ENCODE measurements at regions not wholly inside any gene's neighbourhood (a gene's known extent, or its start where the extent isn't known, plus 50 kb on each side); places are given as distances from the start of the nearest gene placed in this dataset.

DNA sequence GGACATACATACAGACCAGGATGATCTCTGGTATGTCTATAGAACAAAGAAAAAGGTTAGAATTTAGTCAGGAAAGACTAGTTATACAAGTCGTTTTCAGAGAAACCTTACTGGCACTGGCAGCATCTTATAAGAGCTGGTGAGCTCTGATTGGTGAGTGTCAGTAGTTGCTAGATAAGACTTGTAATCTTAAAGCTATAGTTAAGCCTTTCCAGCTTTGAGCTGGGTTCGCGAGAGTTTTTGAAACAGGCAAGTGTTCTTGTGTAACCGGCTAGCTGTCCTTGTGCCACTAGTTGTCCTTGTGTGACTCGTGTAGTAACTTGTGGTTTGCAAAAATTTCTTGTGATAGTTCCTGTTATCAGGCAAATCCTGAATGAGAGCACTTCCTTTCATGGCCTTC is 740.9 kb downstream of the GALC start:
- DNase-seq (ENCODE audit: low read depth, low spot score) (no peak), ATAC-seq (no peak), FAIRE-seq (no peak)
- intact Hi-C loops (cut with micrococcal nuclease; ENCODE audit: unreplicated experiment), result no loop called here
- TF ChIP-seq, protein P1, sequence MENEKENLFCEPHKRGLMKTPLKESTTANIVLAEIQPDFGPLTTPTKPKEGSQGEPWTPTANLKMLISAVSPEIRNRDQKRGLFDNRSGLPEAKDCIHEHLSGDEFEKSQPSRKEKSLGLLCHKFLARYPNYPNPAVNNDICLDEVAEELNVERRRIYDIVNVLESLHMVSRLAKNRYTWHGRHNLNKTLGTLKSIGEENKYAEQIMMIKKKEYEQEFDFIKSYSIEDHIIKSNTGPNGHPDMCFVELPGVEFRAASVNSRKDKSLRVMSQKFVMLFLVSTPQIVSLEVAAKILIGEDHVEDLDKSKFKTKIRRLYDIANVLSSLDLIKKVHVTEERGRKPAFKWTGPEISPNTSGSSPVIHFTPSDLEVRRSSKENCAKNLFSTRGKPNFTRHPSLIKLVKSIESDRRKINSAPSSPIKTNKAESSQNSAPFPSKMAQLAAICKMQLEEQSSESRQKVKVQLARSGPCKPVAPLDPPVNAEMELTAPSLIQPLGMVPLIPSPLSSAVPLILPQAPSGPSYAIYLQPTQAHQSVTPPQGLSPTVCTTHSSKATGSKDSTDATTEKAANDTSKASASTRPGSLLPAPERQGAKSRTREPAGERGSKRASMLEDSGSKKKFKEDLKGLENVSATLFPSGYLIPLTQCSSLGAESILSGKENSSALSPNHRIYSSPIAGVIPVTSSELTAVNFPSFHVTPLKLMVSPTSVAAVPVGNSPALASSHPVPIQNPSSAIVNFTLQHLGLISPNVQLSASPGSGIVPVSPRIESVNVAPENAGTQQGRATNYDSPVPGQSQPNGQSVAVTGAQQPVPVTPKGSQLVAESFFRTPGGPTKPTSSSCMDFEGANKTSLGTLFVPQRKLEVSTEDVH (IDR thresholded peaks at IDR 0.05; ENCODE audit: low read depth, partially characterized antibody), result no peak
- TF ChIP-seq LARP7 (IDR thresholded peaks at IDR 0.05), result no peak
- no peak for TF ChIP-seq KAT2A (conservative IDR thresholded peaks at IDR 0.05; ENCODE audit: control insufficient read depth, low read depth, low read length)
- TF ChIP-seq RAD51 (IDR thresholded peaks at IDR 0.05), result no peak
- TF ChIP-seq ZNF384 (IDR thresholded peaks at IDR 0.05; ENCODE audit: borderline replicate concordance, low read depth, low read length), result no peak
- TF ChIP-seq ZBED1 (IDR thresholded peaks at IDR 0.05; ENCODE audit: borderline replicate concordance), result no peak
- TF ChIP-seq ZZZ3 (IDR thresholded peaks at IDR 0.05; ENCODE audit: control insufficient read depth, insufficient read length, low read depth), result no peak
- no peak for TF ChIP-seq CHD4 (IDR thresholded peaks at IDR 0.05)
- TF ChIP-seq BHLHE40 (IDR thresholded peaks at IDR 0.05; ENCODE audit: borderline replicate concordance in 1 of 2, low read depth in 2 of 2, low read length in 1 of 2), result no peak
- no peak for TF ChIP-seq IKZF1 (conservative IDR thresholded peaks at IDR 0.05)
- no peak for TF ChIP-seq ZNF622 (IDR thresholded peaks at IDR 0.05)
- TF ChIP-seq, protein P2, sequence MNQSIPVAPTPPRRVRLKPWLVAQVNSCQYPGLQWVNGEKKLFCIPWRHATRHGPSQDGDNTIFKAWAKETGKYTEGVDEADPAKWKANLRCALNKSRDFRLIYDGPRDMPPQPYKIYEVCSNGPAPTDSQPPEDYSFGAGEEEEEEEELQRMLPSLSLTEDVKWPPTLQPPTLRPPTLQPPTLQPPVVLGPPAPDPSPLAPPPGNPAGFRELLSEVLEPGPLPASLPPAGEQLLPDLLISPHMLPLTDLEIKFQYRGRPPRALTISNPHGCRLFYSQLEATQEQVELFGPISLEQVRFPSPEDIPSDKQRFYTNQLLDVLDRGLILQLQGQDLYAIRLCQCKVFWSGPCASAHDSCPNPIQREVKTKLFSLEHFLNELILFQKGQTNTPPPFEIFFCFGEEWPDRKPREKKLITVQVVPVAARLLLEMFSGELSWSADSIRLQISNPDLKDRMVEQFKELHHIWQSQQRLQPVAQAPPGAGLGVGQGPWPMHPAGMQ (IDR thresholded peaks at IDR 0.05; ENCODE audit: borderline replicate concordance), result no peak
- no peak for TF ChIP-seq NBN (IDR thresholded peaks at IDR 0.05)
- no peak for TF ChIP-seq SKIL (IDR thresholded peaks at IDR 0.05; ENCODE audit: low read depth, poor library complexity, severe bottlenecking)
- no peak for TF ChIP-seq ZNF274 (IDR thresholded peaks at IDR 0.05; ENCODE audit: insufficient read depth, insufficient read length)
- no peak for TF ChIP-seq BMI1 (IDR thresholded peaks at IDR 0.05; ENCODE audit: borderline replicate concordance)
- Histone ChIP-seq H3K36me3 (ENCODE audit: control insufficient read depth in 2 of 2, insufficient read depth in 2 of 2, low read length in 1 of 2) (no peaks in the 10 kb centered on the region), H3K27ac (ENCODE audit: control insufficient read depth, insufficient read depth) (no peak overlapping the region), H3K4me1 (ENCODE audit: control insufficient read depth, insufficient read depth, low read length) (no peaks in the 10 kb centered on the region), H3K79me2 (ENCODE audit: control insufficient read depth, insufficient read depth, low read length) (no peaks in the 10 kb centered on the region), H3K9ac (ENCODE audit: control insufficient read depth, insufficient read depth, low read length) (no peak overlapping the region), H4K20me1 (ENCODE audit: control insufficient read depth, insufficient read depth) (no peaks in the 10 kb centered on the region), H2AFZ (ENCODE audit: control insufficient read depth, low read depth, low read length) (no peak overlapping the region), H3K4me2 (ENCODE audit: control insufficient read depth, insufficient read depth) (no peak overlapping the region), H3K27me3 (replicated peaks in 1 of 2; ENCODE audit: control insufficient read depth in 2 of 2, insufficient read depth in 2 of 2, low read length in 1 of 2) (no peaks in the 10 kb centered on the region), H3K4me3 (no peak overlapping the region), H3K9me3 (replicated peaks; ENCODE audit: control insufficient read depth, insufficient read depth, low read length) (no peaks in the 10 kb centered on the region)
- ChIA-PET POLR2A (no interaction called here), RAD21 (ENCODE audit: unreplicated experiment) (no interaction called here), CTCF (no interaction called here), SMC1A (ENCODE audit: uncharacterized antibody, unreplicated experiment) (no interaction called here)
- WGBS (ENCODE audit: insufficient coverage, insufficient replicate concordance, low lambda C conversion rate, missing lambda C conversion rate), result 42% methylated on average over 5 of the region's 5 CpGs
- in situ Hi-C loops (cut with MboI), result no loop called here
- no TSS peak for BruUV-seq (replicated peaks)
